Astrocyte of the spinal cord (primary cell): ENCODE measurements at regions not wholly inside any gene's neighbourhood (a gene's known extent, or its start where the extent isn't known, plus 50 kb on each side); places are given as distances from the start of the nearest gene placed in this dataset.
A peak's percentile ranks its signal among the peaks of the same experiment; 100 is the strongest.

Experiments
- DNase-seq: peaks from one replicate; pipeline ENCODE4 v3.0.0; 2011; ENCODE audit warnings: low read depth, low spot score
- H3K4me3 ChIP-seq: 2 replicates; pipeline ENCODE4 v1.5.1; 2011; ENCODE audit warnings: low read depth, mild to moderate bottlenecking, low read length, moderate library complexity
- in situ Hi-C: cut with HindIII; loops from 2 replicates; pipeline ENCODE4 v1.10.0; 2017; ENCODE audit warnings: low sequenced_read_pairs
- TF ChIP-seq, protein P1 (sequence below): IDR thresholded peaks from 2 replicates; pipeline ENCODE4 v1.5.1; 2012; ENCODE audit warnings: low read depth, mild to moderate bottlenecking, low read length, inconsistent platforms

DNA sequence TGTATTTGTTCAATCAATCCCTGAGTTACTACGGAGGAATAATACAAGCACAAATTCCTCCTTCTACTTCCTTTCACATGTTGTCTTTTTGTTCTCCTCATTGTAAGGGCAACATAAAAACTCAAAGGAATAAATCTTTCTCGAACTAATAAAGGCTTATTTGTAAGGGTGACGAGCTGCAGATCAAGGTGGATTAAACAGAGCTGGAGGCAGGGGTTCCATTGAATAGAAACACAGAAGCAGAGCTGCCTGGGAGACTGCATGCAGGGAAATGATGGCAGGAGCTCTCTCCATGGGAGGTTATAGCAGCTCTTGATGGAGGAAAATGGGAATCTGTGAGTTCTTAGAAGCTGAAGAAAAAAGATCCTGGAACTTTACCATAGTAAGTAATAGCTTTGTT lies 160.2 kb downstream of the CYYR1 start:
- DNase-seq: no peak
- TF ChIP-seq, protein P1, sequence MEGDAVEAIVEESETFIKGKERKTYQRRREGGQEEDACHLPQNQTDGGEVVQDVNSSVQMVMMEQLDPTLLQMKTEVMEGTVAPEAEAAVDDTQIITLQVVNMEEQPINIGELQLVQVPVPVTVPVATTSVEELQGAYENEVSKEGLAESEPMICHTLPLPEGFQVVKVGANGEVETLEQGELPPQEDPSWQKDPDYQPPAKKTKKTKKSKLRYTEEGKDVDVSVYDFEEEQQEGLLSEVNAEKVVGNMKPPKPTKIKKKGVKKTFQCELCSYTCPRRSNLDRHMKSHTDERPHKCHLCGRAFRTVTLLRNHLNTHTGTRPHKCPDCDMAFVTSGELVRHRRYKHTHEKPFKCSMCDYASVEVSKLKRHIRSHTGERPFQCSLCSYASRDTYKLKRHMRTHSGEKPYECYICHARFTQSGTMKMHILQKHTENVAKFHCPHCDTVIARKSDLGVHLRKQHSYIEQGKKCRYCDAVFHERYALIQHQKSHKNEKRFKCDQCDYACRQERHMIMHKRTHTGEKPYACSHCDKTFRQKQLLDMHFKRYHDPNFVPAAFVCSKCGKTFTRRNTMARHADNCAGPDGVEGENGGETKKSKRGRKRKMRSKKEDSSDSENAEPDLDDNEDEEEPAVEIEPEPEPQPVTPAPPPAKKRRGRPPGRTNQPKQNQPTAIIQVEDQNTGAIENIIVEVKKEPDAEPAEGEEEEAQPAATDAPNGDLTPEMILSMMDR: no peak
- in situ Hi-C loops: no loop called here
- H3K4me3 ChIP-seq: no peak overlapping the region

DNA sequence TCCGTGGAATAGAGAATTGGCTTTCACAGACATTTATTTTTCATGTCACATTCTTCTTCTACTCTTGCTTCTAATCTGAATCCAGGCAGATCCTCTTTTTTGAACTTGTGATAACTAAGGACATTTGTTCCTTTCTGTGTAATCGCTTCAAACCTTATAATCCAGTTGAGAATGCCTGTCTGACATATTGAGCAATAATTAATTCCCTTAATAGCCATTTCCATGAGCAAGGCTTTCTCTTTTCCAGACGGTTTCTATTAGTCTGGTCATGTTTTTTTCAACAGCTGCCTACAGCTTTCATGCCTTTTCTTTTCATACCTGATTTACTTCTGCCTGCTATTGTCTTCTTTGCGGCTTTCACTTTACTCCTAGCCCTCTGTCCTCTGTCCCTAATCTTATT lies 163.4 kb downstream of the CYYR1 start:
- in situ Hi-C loops: no loop called here
- no peak overlapping the region for H3K4me3 ChIP-seq
- TF ChIP-seq, protein P1: no peak
- DNase-seq: no peak

DNA sequence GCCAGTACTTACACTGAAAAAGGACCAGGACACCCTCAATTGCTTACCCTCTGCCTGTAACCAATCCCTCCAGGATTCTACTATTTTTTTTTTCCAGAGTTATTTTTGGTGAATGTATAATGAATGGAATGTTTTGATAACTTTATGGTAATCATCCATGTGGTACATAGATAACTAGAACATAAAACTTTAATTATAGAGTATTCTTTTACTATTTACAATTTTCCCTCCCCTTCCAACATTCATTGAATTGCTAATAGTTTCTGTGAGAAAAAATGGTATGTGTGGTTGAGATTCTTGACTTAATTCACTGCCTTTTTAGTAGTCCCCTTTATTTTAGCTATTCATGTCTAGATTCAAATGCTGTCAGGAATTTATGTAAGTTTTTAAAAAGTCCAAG lies 164.6 kb downstream of the CYYR1 start:
- no peak for DNase-seq
- TF ChIP-seq, protein P1: no peak
- in situ Hi-C loops: no loop called here
- H3K4me3 ChIP-seq: no peak overlapping the region

DNA sequence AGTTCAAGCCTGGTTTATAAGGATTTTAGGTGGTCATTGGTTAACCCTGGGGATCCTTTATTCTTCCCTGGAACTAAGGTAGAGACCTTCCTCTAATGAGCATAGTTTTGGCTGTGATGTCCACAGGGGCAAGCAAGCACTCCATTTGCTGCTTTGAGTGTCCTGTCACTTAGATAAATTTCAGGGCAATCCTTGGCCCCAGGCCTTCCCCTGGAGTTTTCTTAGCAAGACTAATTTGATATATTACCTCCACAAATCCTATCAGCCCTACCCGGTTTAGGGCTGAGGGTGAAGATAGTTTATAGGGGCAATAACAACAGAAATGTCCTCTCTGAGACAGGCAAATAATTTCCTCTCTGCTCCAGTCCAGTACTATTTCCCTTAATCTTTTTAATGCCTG lies 166.6 kb downstream of the CYYR1 start:
- no peak overlapping the region for H3K4me3 ChIP-seq
- in situ Hi-C loops: no loop called here
- TF ChIP-seq, protein P1: no peak
- DNase-seq: peak; percentile 3

DNA sequence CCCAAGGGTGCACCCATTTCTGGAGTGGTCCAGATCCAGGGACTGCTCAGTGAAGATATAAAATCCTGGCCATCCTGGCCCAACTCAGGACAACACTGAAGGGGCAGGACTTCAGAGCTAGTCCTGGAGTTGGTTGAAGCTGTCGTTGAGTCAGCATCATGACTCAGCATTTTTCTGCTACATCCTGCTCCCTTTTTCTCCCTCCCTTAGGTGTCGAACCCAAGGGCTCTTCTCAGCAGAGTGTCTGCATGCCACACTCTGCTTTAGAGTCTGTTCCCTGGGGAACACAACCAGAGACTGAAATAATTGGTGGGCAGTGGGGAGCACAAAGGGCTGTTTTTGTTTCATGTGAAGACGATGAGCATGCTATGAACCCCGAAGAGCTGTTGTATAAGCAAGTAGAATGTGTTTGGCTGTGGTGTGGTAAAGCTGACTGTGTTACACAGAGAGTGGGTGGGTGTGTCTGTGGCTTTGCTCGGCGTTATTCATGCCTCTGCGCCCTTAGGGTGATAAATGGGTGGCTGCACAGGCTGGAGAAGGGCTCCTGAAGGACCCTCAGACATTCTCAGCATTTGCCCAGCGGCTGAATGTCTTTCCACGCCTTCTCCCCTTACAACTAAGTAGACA lies 167.2 kb downstream of the CYYR1 start:
- peak; percentile 85 for DNase-seq
- TF ChIP-seq, protein P1: no peak
- in situ Hi-C loops: no loop called here
- peak overlapping the region; percentile 28 for H3K4me3 ChIP-seq

DNA sequence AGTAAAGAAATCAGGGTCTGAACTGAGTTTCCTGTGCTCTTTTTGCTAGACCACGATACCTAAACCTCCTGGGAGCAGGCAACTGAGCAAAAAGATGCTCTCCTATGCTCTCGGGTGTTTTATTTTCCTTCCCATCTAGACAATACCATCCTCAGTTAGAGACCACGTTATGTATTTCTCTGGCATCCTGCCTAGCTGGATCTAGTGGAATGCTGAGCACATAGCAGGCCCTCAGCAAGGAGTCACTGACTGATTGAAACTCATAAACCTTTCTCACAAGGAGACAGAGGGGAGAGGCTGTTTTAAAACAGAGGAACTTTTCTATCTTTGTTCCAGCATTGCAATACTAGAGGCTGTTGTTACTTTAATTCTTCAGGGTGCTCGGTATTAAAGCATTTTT lies 168.0 kb downstream of the CYYR1 start:
- no peak overlapping the region for H3K4me3 ChIP-seq
- TF ChIP-seq, protein P1: no peak
- in situ Hi-C loops: no loop called here
- DNase-seq: peak; percentile 51

DNA sequence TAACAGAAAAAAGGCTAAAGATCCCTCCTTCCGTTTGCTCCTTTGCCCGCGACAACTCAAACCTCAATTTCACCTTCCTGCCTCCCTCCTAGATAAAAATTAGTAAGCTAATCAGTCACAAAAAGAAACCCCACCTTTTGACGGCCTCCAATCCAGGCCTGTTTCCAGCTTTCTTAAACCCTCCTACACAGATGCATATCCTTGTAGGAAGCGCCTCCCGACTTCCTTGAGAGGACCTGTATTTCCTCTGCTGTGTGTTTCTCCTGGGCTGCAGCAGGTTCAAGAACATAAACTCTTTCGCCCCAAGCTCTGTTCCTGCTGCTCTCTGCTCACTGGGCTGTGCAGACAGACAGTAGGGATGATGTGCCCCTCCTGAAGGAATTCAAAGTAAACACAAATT lies 168.8 kb downstream of the CYYR1 start:
- in situ Hi-C loops: no loop called here
- DNase-seq: no peak
- no peak overlapping the region for H3K4me3 ChIP-seq
- TF ChIP-seq, protein P1: no peak
